GM12874 (cell line): ENCODE measurements at regions not wholly inside any gene's neighbourhood (a gene's known extent, or its start where the extent isn't known, plus 50 kb on each side); places are given as distances from the start of the nearest gene placed in this dataset.

ENCODE experiments used
- TF ChIP-seq, protein P1 (sequence below): IDR thresholded peaks from 2 replicates; pipeline ENCODE4 v1.5.1; 2011; ENCODE audit warnings: low read depth, mild to moderate bottlenecking, control low read depth, low read length, moderate library complexity; ENCODE audit not compliant: insufficient read depth

DNA sequence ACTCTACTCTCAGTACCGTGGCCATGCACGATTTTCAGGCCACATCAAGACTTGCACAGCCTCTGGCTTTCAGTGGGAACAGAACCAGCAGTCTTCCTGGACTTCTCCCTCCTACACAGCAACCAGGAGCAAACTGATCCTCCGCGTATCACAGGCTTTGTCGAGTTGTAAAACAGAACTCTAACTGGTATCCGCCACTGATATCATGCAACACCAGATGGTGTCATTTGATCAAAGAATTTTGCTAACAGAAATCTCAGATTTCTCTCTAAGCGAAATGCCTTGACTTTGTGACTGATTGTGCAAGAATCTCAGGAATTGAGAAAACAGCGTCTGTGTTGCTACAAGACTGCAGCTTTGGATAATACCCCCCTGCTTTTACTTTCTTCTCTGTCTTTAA lies 85.7 kb downstream of the COPS8 start:
- TF ChIP-seq, protein P1, sequence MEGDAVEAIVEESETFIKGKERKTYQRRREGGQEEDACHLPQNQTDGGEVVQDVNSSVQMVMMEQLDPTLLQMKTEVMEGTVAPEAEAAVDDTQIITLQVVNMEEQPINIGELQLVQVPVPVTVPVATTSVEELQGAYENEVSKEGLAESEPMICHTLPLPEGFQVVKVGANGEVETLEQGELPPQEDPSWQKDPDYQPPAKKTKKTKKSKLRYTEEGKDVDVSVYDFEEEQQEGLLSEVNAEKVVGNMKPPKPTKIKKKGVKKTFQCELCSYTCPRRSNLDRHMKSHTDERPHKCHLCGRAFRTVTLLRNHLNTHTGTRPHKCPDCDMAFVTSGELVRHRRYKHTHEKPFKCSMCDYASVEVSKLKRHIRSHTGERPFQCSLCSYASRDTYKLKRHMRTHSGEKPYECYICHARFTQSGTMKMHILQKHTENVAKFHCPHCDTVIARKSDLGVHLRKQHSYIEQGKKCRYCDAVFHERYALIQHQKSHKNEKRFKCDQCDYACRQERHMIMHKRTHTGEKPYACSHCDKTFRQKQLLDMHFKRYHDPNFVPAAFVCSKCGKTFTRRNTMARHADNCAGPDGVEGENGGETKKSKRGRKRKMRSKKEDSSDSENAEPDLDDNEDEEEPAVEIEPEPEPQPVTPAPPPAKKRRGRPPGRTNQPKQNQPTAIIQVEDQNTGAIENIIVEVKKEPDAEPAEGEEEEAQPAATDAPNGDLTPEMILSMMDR = no peak

DNA sequence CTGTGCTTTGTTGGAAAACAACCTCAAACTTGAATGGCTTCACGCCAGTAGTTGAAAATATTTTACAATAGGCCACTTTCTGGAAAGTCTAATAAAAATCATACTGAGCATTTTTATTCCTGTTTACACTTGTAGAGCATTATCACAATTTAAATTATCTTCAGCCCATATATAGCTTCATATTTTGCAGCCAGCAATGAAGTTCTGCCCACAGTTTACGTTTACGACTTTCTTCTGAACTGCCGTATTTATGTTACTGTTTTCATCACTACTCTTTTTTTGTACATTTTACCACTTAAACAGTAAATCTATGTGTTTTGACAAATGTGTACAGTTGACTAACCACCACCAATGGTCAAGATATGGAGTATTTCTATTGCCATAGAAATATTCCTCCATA lies 86.2 kb downstream of the COPS8 start:
- TF ChIP-seq, protein P1 = no peak

GRCh38 chr2:237177052-237177451 lies 91.4 kb downstream of the COPS8 start:
- TF ChIP-seq, protein P1 = no peak

DNA sequence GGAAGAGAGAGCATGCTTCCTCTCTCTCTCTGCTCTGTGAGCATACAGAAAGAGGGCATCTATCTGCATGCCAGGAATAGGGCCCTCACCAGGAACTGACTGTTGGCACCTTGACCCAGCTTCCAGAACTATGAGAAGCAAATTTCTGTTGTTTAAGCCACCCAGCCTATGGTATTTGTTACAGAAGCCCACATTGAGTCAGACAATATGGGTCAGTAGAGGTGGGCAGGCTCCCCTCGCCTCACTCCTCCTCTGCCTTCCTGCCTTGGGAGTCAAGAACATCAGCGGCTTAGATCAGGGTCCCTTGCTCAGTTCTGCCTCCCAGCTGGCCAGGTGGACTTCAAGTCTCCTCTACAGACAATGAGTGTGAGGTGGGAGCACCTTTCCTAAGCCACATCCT lies 92.3 kb downstream of the COPS8 start:
- TF ChIP-seq, protein P1 = no peak

GRCh38 chr2:237178396-237178795 lies 92.7 kb downstream of the COPS8 start:
- TF ChIP-seq, protein P1 = no peak

GRCh38 chr2:237179161-237179560 lies 93.5 kb downstream of the COPS8 start:
- TF ChIP-seq, protein P1 = no peak

GRCh38 chr2:237180187-237180586 lies 94.5 kb downstream of the COPS8 start:
- TF ChIP-seq, protein P1 = no peak

GRCh38 chr2:237180987-237181386 lies 95.3 kb downstream of the COPS8 start:
- TF ChIP-seq, protein P1 = no peak
